Ectodermal cell (in vitro differentiated cells): ENCODE measurements at regions not wholly inside any gene's neighbourhood (a gene's known extent, or its start where the extent isn't known, plus 50 kb on each side); places are given as distances from the start of the nearest gene placed in this dataset.

Source experiments
- H3K27ac ChIP-seq: 2 replicates; pipeline ENCODE4 v1.7.0; 2013; ENCODE audit warnings: mild to moderate bottlenecking, low read depth, low read length; ENCODE audit not compliant: insufficient read depth, poor library complexity, severe bottlenecking
- H3K27me3 ChIP-seq: 2 replicates; pipeline ENCODE4 v1.7.0; 2013; ENCODE audit warnings: mild to moderate bottlenecking, low read length; ENCODE audit not compliant: insufficient read depth, control insufficient read depth, poor library complexity, severe bottlenecking
- H3K36me3 ChIP-seq: one replicate; pipeline ENCODE4 v1.7.0; 2013; ENCODE audit warnings: low read length; ENCODE audit not compliant: control insufficient read depth, insufficient read depth
- H3K4me1 ChIP-seq: one replicate; pipeline ENCODE4 v1.7.0; 2013; ENCODE audit warnings: low read length; ENCODE audit not compliant: control insufficient read depth, insufficient read depth
- H3K4me3 ChIP-seq: 2 replicates; pipeline ENCODE4 v1.7.0; 2013; ENCODE audit warnings: low read depth, low read length, control low read depth; ENCODE audit not compliant: insufficient read depth
- H3K9me3 ChIP-seq: 2 replicates; pipeline ENCODE4 v1.7.0; 2013; ENCODE audit warnings: mild to moderate bottlenecking, low read length, moderate library complexity; ENCODE audit not compliant: control insufficient read depth
- WGBS, 2 experiments: methylation state at CpG; one replicate each; pipeline ENCODE4 v1.1.7; 2013; ENCODE audit warnings: missing lambda C conversion rate in 2 of 2; 5-methylcytosine and 5-hydroxymethylcytosine counted together

- no peak overlapping the region for H3K4me3 ChIP-seq
- H3K9me3 ChIP-seq: no peaks in the 10 kb centered on the region
- H3K27me3 ChIP-seq: no peaks in the 10 kb centered on the region
- no peaks in the 10 kb centered on the region for H3K4me1 ChIP-seq
- H3K36me3 ChIP-seq: no peaks in the 10 kb centered on the region
- no peak overlapping the region for H3K27ac ChIP-seq
- 91 to 96% methylated on average over 3 of the region's 3 CpGs for WGBS, 2 experiments
These were observed 1021.4 kb upstream of the TENM4 start for GRCh38 chr11:80462211-80462610.

GRCh38 chr11:80458376-80458775 is 1017.5 kb upstream of the TENM4 start:
- 89 to 92% methylated on average over 2 to 3 of the region's 3 CpGs for WGBS, 2 experiments
- no peaks in the 10 kb centered on the region for H3K36me3 ChIP-seq
- H3K4me3 ChIP-seq: no peak overlapping the region
- H3K9me3 ChIP-seq: no peaks in the 10 kb centered on the region
- no peaks in the 10 kb centered on the region for H3K27me3 ChIP-seq
- no peaks in the 10 kb centered on the region for H3K4me1 ChIP-seq
- H3K27ac ChIP-seq: no peak overlapping the region

- WGBS, 2 experiments: 98 to 99% methylated on average over 2 of the region's 2 CpGs
- no peak overlapping the region for H3K4me3 ChIP-seq
- H3K27me3 ChIP-seq: no peaks in the 10 kb centered on the region
- H3K9me3 ChIP-seq: no peaks in the 10 kb centered on the region
- H3K27ac ChIP-seq: no peak overlapping the region
- no peaks in the 10 kb centered on the region for H3K4me1 ChIP-seq
- no peaks in the 10 kb centered on the region for H3K36me3 ChIP-seq
These were observed 1017.0 kb upstream of the TENM4 start for GRCh38 chr11:80457823-80458222.

GRCh38 chr11:80455818-80456217 is 1015.0 kb upstream of the TENM4 start:
- no peaks in the 10 kb centered on the region for H3K36me3 ChIP-seq
- no peaks in the 10 kb centered on the region for H3K27me3 ChIP-seq
- H3K4me3 ChIP-seq: no peak overlapping the region
- 82 to 83% methylated on average over 1 of the region's 1 CpG for WGBS, 2 experiments
- H3K4me1 ChIP-seq: no peaks in the 10 kb centered on the region
- no peaks in the 10 kb centered on the region for H3K9me3 ChIP-seq
- H3K27ac ChIP-seq: no peak overlapping the region

- Histone ChIP-seq H3K4me1 (no peaks in the 10 kb centered on the region), H3K27me3 (no peaks in the 10 kb centered on the region), H3K9me3 (no peaks in the 10 kb centered on the region), H3K4me3 (no peak overlapping the region), H3K27ac (no peak overlapping the region), H3K36me3 (no peaks in the 10 kb centered on the region)
- WGBS, 2 experiments: 95 to 100% methylated on average over 3 to 5 of the region's 5 CpGs
These were observed 1010.3 kb upstream of the TENM4 start for GRCh38 chr11:80451105-80451504.

- Histone ChIP-seq H3K36me3 (no peaks in the 10 kb centered on the region), H3K9me3 (no peaks in the 10 kb centered on the region), H3K4me1 (no peaks in the 10 kb centered on the region), H3K4me3 (no peak overlapping the region), H3K27me3 (no peaks in the 10 kb centered on the region), H3K27ac (no peak overlapping the region)
- 90 to 91% methylated on average over 2 of the region's 2 CpGs for WGBS, 2 experiments
These were observed 1007.9 kb upstream of the TENM4 start for GRCh38 chr11:80448709-80449108.

GRCh38 chr11:80443177-80443576 is 1002.3 kb upstream of the TENM4 start:
- Histone ChIP-seq H3K9me3 (no peaks in the 10 kb centered on the region), H3K36me3 (no peaks in the 10 kb centered on the region), H3K4me3 (no peak overlapping the region), H3K4me1 (no peaks in the 10 kb centered on the region), H3K27ac (no peak overlapping the region), H3K27me3 (no peaks in the 10 kb centered on the region)
- 95 to 100% methylated on average over 2 of the region's 2 CpGs for WGBS, 2 experiments

- Histone ChIP-seq H3K27me3 (no peaks in the 10 kb centered on the region), H3K36me3 (no peaks in the 10 kb centered on the region), H3K27ac (no peak overlapping the region), H3K4me3 (no peak overlapping the region), H3K4me1 (no peaks in the 10 kb centered on the region), H3K9me3 (no peaks in the 10 kb centered on the region)
- WGBS, 2 experiments: 93 to 94% methylated on average over 3 of the region's 3 CpGs
These were observed 1001.0 kb upstream of the TENM4 start for GRCh38 chr11:80441821-80442220.

GRCh38 chr11:80440835-80441234 is 1000.0 kb upstream of the TENM4 start:
- H3K27ac ChIP-seq: no peak overlapping the region
- no peaks in the 10 kb centered on the region for H3K4me1 ChIP-seq
- H3K36me3 ChIP-seq: no peaks in the 10 kb centered on the region
- no peaks in the 10 kb centered on the region for H3K9me3 ChIP-seq
- H3K4me3 ChIP-seq: no peak overlapping the region
- 86 to 87% methylated on average over 4 of the region's 4 CpGs for WGBS, 2 experiments
- H3K27me3 ChIP-seq: no peaks in the 10 kb centered on the region

- Histone ChIP-seq H3K9me3 (no peaks in the 10 kb centered on the region), H3K4me3 (no peak overlapping the region), H3K27ac (no peak overlapping the region), H3K4me1 (no peaks in the 10 kb centered on the region), H3K27me3 (no peaks in the 10 kb centered on the region), H3K36me3 (no peaks in the 10 kb centered on the region)
- WGBS, 2 experiments: no CpG with 5 or more reads among the region's 1 CpG
These were observed 995.7 kb upstream of the TENM4 start for GRCh38 chr11:80436547-80436946.

- Histone ChIP-seq H3K4me1 (no peaks in the 10 kb centered on the region), H3K27ac (no peak overlapping the region), H3K9me3 (no peaks in the 10 kb centered on the region), H3K4me3 (no peak overlapping the region), H3K27me3 (no peaks in the 10 kb centered on the region), H3K36me3 (no peaks in the 10 kb centered on the region)
These were observed 994.5 kb upstream of the TENM4 start for GRCh38 chr11:80435345-80435744.
